CMK (cell line): ENCODE measurements at regions not wholly inside any gene's neighbourhood (a gene's known extent, or its start where the extent isn't known, plus 50 kb on each side); places are given as distances from the start of the nearest gene placed in this dataset.
"Not testable (repeated sequence)": the region's sequence is repeated elsewhere in the genome, so short reads cannot be mapped to it uniquely, and the experiment has no call there.

Experiments
- DNase-seq: peaks from one replicate; pipeline ENCODE4 v3.0.0-alpha.2; 2010; ENCODE audit warnings: low read depth

DNA sequence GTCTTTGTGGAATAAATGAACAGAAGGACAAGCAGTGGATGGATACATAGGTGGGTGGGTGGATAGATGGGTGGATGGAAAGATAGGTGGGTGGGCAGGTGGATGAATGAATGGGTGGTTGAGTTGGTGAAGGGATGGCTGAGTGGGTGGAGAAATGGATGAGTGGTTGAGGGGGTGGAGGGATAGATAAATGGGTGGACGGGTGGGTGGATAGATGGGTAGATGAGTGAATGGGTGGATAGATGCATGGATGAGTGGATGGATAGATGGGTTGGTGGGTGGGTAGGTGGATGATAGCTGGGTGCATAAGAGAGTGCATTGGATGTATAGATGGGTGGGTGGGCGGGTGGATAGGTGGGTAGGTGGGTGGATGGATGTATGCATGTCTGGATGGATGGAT lies 63.5 kb downstream of the UNC93B1 start:
- DNase-seq: not testable (repeated sequence)

DNA sequence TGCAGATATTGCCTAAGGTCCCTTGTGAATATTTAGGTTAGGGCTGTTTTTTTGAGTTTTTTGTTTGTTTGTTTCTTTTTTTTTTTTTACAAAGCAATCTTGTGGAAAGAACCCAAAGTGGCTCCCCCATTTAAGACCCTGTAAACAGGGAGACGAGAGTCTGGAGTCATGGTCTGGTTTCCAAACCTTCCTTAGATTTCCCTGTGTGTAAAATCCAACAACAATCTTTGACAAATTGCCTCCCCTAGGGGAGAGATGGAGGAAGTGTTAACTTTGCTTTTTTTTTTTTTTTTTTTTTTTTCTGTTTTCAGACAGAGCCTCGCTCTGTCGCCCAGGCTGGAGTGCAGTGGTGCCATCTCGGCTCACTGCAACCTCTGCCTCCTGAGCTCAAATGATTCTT lies 64.9 kb downstream of the UNC93B1 start:
- not testable (repeated sequence) for DNase-seq

DNA sequence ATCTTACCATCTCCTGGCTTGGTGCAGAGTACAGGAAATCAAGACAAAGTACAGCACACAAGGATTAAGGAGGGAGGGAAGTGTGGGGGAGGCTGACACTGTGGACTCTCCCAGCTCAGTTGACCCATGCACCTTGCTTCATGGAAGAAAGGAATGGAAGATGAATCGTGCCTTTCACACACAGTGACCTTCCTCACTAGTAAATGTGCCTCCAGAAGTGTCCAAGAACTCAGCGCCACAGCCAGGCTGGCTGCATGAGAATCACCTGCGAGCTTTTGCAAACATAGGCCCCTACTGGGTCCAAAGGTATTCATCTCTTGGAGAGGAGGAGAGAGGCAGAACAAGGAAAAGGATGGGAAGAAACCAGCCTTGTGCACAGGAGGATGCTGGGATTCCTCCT lies 65.5 kb downstream of the UNC93B1 start:
- DNase-seq: not testable (repeated sequence)

DNA sequence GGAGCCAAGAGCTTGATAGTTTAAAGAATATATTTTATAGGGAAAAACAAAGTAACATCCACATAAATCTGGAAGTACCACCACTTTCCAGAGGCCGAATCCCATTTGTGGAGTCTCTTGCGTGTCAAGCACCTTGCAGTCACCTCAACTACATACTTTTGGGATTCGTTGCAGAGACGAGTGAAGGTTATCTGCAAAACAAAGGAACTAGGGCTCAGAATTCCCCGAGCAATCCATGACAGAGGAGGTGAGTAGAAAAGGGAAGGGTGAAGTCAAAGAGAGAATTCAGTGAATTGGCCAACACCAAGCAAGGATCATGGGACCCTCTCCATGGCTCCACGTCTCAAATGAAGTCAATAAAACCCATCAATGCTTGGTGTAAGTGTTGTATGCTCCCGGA lies 80.3 kb downstream of the UNC93B1 start:
- DNase-seq: not testable (repeated sequence)

DNA sequence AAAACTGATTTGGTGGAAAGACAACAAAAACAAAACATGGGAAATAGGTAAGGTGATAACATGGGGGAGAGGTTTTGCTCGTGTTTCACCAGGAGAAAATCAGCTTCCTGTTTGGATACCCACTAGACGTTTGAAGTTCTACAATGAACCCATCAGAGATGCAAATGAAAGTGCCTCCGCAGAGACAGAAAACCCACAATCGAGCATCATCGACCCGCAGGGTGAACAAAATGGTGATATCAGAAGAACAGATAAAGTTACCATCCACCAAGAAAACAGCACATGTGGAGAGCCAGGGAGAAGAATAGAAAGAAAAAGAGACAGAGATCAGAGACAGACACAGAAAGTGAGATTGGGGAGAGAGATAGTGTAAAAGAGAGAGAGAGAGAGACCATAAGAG lies 83.4 kb downstream of the UNC93B1 start:
- not testable (repeated sequence) for DNase-seq

DNA sequence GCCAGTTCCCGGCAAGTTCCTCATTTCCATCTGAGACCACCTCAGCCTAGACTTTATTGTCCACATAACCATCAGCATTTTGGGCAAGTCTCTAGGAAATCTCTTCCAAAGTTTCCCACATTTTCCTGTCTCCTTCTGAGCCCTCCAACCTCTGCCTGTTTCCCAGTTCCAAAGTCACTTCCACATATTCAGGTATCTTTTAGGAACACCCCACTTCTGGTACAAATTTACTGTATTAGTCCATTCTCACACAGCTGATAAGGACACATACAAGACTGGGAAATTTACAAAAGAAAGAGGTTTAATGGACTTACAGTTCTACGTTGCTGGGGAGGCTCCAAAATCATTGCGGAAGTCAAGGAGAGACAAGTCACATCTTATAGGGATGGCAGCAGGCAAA lies 91.7 kb downstream of the UNC93B1 start:
- DNase-seq: not testable (repeated sequence)

DNA sequence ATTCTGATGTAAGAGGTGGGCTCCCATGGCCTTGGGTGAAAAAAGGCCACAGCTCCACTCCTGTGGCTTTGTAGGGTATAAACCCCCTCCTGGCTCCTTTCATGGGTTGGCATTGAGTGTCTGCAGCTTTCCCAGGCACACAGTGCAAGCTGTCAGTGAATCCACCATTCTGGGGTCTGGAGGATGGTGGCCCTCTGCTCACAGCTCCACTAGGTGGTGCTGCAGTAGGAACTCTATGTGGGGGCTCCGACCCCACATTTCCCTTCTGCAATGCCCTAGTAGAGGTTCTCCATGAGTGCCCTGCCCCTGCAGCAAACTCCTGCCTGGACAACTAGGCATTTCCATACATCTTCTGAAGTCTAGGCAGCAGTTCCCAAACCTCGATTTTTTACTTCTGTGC lies 92.7 kb downstream of the UNC93B1 start:
- not testable (repeated sequence) for DNase-seq

DNA sequence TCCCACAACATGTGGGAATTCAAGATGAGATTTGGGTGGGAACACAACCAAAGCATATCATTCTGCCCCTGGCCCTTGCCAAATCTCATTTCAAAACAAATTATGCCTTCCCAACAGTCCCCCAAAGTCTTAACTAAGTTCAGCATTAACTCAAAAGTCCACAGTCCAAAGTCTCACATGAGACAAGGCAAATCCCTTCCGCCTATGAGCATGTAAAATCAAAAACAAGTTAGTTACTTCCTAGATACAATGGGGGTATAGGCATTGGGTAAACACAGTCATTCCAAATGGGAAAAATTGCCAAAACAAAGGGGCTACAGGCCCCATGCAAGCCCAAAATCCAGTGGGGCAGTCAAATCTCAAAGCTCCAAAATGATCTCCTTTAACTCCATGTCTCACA lies 93.1 kb downstream of the UNC93B1 start:
- not testable (repeated sequence) for DNase-seq

DNA sequence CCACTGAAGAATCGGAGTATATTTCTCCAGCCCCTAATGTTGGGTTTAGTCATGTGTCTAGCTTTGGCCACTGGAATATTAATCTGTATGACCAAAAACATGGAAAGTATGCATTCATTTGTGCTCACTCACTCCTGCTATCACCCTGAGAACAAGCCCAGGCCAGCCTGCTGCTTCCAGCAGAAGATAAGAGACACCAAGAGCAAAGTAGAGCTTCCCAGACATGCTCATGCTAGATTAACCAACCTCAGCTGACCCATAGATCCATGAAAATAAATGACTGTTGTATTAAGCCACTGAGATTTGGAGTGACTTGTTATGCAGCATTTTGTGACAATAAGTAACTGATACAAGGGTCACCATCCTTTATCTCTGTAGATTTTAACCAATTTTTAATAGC lies 96.9 kb downstream of the UNC93B1 start:
- not testable (repeated sequence) for DNase-seq

DNA sequence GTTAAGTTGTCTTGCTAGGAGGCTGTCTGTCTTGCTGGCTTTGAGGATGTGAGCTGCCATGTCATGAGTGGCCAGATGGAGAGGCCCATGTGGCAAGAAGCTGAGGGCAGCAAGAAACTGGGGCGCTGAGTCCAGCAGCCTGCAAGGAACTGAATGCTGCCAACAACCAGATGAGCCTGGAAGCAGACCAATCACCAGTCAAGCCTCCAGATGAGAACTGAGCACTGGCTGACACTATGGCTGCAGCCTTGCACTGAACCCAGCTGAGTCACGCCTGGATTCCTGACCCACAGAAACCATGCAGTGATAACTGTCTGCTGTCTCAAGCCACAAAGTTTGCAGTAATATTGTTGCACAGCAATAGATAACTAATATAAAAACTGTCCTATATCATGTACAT lies 104.4 kb downstream of the UNC93B1 start:
- DNase-seq: not testable (repeated sequence)

DNA sequence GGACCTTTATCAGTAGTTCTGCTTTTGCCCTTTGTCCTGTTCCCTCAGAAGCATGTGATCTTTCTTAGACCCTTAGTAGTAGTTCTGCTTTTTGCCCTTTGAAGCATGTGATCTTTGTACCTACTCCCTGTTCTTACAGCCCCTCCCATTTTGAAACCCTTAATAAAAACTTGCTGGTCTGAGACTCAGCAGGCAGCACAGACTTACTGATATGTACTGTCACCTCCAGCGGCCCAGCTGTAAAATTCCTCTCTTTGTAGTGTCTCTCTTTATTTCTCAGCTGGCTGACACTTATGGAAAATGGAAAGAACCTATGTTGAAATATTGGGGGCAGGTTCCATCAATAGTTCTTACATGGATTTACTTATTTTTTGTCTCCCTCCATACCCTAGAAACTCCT lies 110.4 kb downstream of the UNC93B1 start:
- not testable (repeated sequence) for DNase-seq

DNA sequence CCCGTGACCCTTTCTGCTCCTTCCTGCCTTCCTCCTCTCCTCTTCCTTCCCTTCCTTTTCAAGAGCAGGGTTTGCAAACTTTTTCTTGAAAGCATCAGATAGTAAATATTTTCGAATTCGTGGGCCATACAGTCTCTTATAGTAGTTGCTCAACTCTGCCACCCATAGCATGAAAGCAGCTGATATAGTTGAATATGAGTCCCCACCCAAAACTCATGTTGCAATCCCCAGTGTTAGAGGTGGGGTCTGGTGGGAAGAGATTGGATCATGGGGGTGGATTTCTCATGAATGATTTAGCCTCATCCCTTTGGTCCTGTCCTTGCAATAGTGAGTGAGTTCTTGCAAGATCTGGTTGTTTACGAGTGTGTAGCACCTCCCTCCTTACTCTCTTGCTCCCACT lies 114.3 kb downstream of the UNC93B1 start:
- DNase-seq: not testable (repeated sequence)

DNA sequence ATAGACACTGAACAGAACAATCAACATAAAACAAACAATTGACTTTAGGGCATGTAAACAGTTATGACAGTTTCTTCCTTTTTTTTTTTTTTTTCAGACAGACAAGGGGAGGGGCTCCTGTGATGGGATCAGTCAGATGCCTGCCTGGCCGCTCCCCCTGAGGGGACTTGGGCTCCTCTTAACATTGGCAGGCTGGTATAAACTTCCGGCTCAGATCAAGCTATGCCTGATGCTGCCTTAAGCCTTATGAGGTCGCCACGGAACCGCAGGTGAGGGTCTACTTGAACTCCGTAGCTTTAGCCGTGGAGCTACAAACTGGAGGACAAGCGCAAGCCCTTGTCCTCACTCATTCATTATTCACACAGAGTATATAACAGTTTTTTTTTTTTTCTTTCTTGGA lies 115.8 kb downstream of the UNC93B1 start:
- DNase-seq: not testable (repeated sequence)

DNA sequence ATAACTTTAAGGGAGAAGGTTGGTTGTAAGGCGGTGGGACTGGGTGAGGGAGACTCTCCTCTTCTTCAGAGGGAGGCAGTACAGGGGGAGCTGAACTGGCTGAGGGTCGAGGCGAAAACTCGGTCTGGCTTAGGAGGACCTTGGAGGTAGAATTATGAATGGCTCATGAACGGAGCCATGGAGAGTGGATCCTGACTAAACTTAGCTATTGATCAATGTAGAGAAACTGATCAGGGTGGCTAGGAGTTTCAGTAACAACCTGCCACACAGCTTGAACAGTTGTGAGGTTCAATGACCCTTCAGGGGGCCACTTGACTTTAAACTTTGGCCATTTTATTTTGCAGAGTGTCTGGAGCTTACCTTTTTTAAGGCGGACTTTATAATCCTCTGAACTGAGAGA lies 117.2 kb downstream of the UNC93B1 start:
- DNase-seq: not testable (repeated sequence)

DNA sequence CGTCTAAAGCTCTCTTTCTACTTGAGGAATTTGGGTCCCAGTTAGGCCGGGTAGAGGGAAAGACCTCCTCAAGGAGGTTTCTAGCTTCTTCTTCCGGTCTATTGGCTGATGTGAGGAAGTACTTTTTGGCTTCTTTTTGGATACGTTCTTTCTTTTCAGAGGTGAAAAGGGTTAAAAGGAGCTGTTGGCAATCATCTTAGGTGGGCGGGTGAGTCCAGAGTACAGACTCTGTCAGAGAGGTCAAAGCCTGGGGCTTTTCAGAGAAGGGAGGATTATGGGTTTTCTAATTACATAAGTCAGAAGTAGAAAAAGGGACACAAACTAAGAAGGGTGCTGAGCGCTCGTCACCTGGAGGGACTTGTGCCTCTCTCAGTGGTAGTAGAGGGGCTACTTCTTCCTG lies 117.7 kb downstream of the UNC93B1 start:
- not testable (repeated sequence) for DNase-seq

DNA sequence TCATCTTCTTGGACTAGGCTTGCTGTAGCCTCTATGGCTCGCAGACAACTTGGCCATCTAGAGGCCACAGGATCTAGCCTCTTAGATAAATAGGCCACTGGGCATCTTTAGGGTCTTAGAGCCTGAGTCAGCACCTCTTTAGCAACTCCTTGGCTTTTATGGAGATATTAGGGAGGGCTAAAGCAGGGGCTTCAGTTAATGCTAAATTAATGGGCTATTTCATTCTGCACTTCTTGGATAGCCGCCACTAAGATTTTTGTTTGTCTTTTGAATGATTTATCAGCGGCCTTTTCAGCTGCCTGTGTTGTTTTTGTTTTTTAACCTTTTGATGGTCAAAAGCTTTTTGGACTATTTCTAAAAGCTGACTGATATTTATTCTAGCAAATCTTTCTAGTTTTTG lies 118.3 kb downstream of the UNC93B1 start:
- DNase-seq: not testable (repeated sequence)

DNA sequence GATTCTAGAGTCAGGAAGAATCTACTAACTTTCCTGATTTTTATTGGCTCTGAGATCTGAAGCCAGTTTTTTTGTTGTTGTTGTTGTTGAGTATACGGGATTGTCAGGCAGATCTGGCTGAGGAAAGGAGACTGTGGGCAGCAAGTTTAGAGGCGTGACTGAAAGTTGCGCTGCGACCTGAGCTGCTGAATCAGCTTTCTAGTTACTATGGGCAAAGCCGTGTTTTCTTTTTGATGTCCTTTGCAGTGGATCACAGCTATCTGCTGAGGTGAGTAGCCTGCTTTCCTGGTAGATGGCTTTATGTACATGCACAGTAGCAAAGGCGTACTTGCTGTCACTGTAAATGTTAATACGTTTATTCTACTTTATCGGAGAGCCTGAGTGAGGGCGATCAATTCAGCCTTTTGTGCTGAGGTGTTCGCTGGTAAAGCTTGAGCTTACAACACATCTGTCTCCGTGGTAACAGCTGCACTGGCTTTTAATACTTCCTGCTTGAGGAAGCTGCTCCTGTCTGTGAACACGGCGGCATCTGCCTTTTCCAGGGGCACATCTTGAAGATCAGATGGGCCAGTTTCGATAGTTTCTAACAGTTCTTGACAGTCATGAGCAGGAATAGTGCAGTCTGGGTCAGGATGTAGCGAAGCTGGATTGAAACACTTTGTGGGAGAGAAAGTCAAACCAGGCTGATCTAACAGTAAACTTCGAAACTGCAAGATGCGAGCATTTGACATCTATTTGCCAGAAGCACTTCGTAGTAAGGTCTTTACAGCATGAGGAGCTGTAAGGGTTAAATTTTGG lies 118.9 kb downstream of the UNC93B1 start:
- DNase-seq: not testable (repeated sequence)

DNA sequence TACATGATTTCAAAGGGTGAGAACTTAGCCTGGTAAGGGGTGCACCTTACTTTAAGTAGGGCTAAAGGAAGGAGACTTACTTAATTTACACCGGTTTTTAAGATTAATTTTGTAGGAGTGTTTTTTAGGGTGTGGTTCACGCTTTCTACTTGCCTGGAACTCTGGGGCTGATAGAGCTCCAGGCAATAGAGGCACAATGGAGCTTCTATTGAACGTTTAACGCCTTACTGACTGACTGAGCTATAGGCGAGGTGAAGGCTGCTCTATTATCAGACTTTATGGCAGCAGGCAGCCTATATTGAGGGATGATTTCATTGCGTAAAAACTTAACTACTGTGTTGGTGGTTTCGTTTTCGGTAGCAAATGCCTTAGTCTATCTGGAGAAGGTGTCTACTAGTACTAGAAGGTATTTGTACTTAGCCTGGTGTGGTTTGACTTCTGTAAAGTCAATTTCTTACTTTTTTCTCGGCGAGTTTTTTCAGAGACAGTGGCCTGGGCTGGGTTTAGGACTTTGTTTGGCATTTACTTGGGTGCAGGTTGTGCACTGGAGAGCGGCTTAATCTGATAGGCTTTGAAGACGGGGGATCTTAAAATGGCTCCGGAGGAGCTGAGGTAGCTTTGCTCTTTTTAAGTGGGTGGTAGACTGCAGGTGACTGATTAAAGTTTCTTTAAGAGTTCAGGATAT lies 119.7 kb downstream of the UNC93B1 start:
- DNase-seq: not testable (repeated sequence)

DNA sequence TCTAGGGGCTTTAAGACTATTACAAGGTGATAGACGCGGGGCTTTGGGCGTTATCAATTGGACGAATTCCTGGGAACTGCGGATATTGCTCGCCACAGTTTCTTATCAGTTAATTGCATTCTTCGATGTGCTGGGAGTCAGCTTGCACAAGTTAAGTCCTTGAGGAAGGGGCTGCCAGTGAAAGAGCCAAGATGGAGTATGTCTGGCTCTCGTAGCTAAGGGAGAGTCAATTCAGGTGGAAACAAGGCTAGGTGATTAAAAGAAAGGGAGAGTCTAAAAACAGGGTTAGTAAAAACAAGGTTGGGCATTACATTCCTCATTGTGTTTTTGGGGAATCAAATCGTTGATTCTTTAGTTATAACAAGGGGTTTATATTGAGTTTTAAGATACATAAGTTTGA lies 121.6 kb downstream of the UNC93B1 start:
- not testable (repeated sequence) for DNase-seq

DNA sequence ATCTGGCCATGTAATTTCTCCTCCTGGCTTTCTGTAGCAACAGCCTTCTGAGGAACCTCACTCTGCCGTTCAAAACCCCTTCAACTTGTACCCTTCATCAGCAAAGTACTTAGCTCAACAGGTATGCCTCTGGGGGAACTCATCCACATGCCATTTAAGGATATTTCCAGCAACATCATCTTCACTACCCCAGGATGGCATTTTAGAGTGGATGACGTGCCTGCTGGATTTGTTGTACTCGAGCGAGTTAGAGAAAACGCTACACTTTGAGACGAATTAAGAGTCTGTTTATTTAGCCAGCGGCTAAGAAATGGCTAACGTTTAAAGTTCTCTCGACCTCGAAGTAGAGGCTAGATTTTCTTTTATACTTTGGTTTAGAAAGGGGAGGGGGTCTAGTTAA lies 122.1 kb downstream of the UNC93B1 start:
- DNase-seq: not testable (repeated sequence)

DNA sequence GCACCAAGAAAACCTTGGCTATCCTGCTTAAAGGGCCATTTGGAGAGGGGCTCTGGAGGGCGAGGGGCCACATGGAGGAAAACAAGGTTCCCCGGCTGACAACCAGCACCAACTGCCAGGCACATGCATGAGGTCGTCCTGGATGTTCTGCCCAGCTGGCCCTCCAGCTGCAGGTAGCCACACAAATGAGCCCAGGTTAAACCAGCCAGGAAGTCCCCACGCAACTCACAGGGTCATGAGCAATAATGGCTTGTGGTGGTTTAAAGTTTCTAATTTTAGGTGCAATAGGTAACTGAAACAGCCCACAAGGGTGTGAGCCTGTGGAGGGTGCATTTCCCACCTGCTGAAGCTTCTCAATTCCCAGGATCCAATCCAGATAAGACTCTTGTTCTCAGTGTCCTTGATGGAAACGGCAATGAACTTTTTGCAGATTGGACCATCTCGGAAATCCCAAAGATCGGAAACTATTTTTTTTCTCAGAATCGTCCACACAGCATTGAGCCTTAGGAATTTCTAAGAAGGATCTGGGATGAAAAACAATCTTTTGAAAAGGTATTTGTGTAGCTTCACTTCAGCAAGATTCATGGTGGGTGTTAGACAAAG lies 123.2 kb downstream of the UNC93B1 start:
- DNase-seq: not testable (repeated sequence)

DNA sequence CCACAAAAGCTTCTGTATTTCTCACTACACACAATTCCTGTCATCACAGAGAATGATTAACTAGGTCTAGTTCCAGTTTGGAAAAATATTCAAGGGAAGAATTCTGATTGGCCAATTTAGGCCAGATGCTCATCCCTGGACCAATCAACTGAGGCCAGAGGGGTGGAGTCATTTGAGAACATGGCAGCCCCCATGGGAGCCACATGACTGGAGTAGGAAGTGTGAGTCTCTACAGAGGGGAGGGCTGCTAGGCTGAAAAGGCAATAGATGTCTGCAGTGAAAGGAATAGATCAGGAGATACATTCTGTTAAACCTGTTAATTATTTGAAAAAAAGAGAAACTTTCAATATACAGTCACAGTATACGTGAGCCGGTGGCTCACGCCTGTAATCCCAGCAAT lies 125.2 kb downstream of the UNC93B1 start:
- DNase-seq: not testable (repeated sequence)

DNA sequence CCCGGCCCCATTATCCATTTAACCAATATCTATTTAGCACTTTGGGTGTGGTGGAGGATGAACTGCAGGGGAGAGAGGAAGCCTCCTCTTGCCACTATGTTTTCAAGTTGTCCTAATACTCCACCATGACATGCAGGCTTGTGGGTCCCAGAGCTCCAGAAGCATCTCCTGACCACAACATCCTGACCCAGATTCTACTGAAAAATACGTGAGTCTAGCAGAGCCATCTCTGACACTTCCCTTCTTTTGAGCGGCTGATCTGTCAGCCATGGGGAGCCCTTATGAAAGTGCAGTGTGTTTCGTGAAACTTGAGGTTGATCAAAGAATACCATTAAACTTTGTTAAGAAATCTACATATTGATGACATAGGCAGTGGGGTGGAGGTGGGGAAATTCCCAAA lies 126.6 kb downstream of the UNC93B1 start:
- not testable (repeated sequence) for DNase-seq
